H1 (cell line): ENCODE measurements at regions not wholly inside any gene's neighbourhood (a gene's known extent, or its start where the extent isn't known, plus 50 kb on each side); places are given as distances from the start of the nearest gene placed in this dataset.

Source experiments
- CTCF ChIA-PET: fragments of 300-600 bp; sonication (Branson Sonifier 250); formaldehyde crosslinking; loops from one replicate; lab custom pipeline; 2021; ENCODE audit not compliant: partially characterized antibody; lab: Charles Lee
- POLR2A ChIA-PET: fragments of 300-600 bp; sonication (Branson Sonifier 250); formaldehyde crosslinking; loops from one replicate; lab custom pipeline; 2021; ENCODE audit warnings: inconsistent platforms; ENCODE audit not compliant: partially characterized antibody; lab: Charles Lee
- DNase-seq, 2 experiments: peaks; one replicate each; pipeline versions ENCODE4 v3.0.0 to v3.0.0-alpha.2; 2010 to 2022; ENCODE audit warnings: low spot score in 2 of 2, low read depth in 1 of 2, mixed read lengths in 1 of 2
- FAIRE-seq: peaks from 2 replicates; lab custom pipeline; 2011; peaks lifted over from hg19 to GRCh38; lab: Jason Lieb, UNC
- H2AFZ ChIP-seq: 2 replicates; pipeline ENCODE4 v1.8.1; 2012; ENCODE audit warnings: low read length, inconsistent platforms
- H2AK5ac ChIP-seq: 2 replicates; pipeline ENCODE4 v1.6.1; 2013; ENCODE audit warnings: low read depth, low read length
- H2BK120ac ChIP-seq: replicated peaks from 2 replicates; pipeline ENCODE3; 2013; ENCODE audit warnings: low read depth, low read length, inconsistent platforms
- H2BK12ac ChIP-seq: 2 replicates; pipeline ENCODE4 v1.6.1; 2013; ENCODE audit warnings: low read depth, low read length
- H2BK15ac ChIP-seq: 2 replicates; pipeline ENCODE4 v1.6.1; 2013; ENCODE audit warnings: low read length
- H2BK20ac ChIP-seq: 2 replicates; pipeline ENCODE4 v1.6.1; 2013; ENCODE audit warnings: low read length
- H2BK5ac ChIP-seq: 2 replicates; pipeline ENCODE4 v1.6.1; 2013; ENCODE audit warnings: low read depth, low read length
- H3K14ac ChIP-seq: 2 replicates; pipeline ENCODE4 v1.6.1; 2013; ENCODE audit warnings: inconsistent platforms; ENCODE audit not compliant: insufficient read length
- H3K18ac ChIP-seq: 2 replicates; pipeline ENCODE4 v1.6.1; 2013; ENCODE audit warnings: low read length; ENCODE audit errors: extremely low read depth
- H3K23ac ChIP-seq: 2 replicates; pipeline ENCODE4 v1.6.1; 2013; ENCODE audit warnings: inconsistent platforms; ENCODE audit not compliant: insufficient read length
- H3K23me2 ChIP-seq: 2 replicates; pipeline ENCODE4 v1.6.1; 2013; ENCODE audit warnings: low read depth, low read length
- H3K27ac ChIP-seq: 2 replicates; pipeline ENCODE4 v1.6.1; 2011; ENCODE audit warnings: low read depth, low read length, inconsistent platforms
- H3K27me3 ChIP-seq, 4 experiments: replicated peaks in 1 of 4; 1 replicate in 1 of 4; 2 replicates in 3 of 4; pipeline versions ENCODE4 v1.6.1 to v1.8.1; 2011 to 2013; ENCODE audit warnings: low read length in 3 of 4, mild to moderate bottlenecking in 3 of 4, inconsistent platforms in 2 of 4, mixed read lengths in 2 of 4, moderate library complexity in 1 of 4; ENCODE audit not compliant: control insufficient read depth in 3 of 4, insufficient read depth in 3 of 4; ENCODE audit errors: extremely low read depth in 1 of 4
- H3K36me3 ChIP-seq, 4 experiments: 2 replicates each; pipeline versions ENCODE4 v1.6.1 to v1.8.1; 2011 to 2013; ENCODE audit warnings: mild to moderate bottlenecking in 4 of 4, low read length in 3 of 4, moderate library complexity in 2 of 4, control low read depth in 1 of 4, inconsistent platforms in 1 of 4; ENCODE audit not compliant: insufficient read depth in 4 of 4, control insufficient read depth in 2 of 4
- H3K4ac ChIP-seq: replicated peaks from 2 replicates; pipeline ENCODE3; 2013; ENCODE audit warnings: low read length, low read depth, mixed read lengths, inconsistent platforms; ENCODE audit not compliant: insufficient read length
- H3K4me1 ChIP-seq, 4 experiments: replicated peaks in 1 of 4; 1 replicate in 1 of 4; 2 replicates in 3 of 4; pipeline versions ENCODE4 v1.6.1 to v1.8.1; 2011 to 2013; ENCODE audit warnings: low read length in 3 of 4, inconsistent platforms in 2 of 4, mixed read lengths in 1 of 4; ENCODE audit not compliant: insufficient read depth in 4 of 4, control insufficient read depth in 3 of 4
- H3K4me2 ChIP-seq, 2 experiments: 2 replicates each; pipeline versions ENCODE4 v1.6.1 to v1.8.1; 2011 to 2013; ENCODE audit warnings: low read depth in 2 of 2, low read length in 2 of 2, control low read depth in 1 of 2, inconsistent platforms in 1 of 2, mild to moderate bottlenecking in 1 of 2; ENCODE audit not compliant: insufficient read depth in 1 of 2
- H3K4me3 ChIP-seq, 4 experiments: fragments of 200-600, 300-600 bp in 1 of 4; sonication (generic), shearing (Covaris generic), sonication (Bioruptor Twin) in 1 of 4; 2 replicates each; pipeline versions ENCODE4 v1.5.1 to v1.8.1; 2011 to 2016; ENCODE audit warnings: low read length in 4 of 4, low read depth in 3 of 4, control low read depth in 2 of 4, inconsistent platforms in 2 of 4, mild to moderate bottlenecking in 2 of 4, mixed read lengths in 1 of 4, moderate library complexity in 1 of 4; ENCODE audit not compliant: insufficient read depth in 2 of 4; ENCODE audit errors: extremely low read depth in 1 of 4
- H3K56ac ChIP-seq: replicated peaks from 2 replicates; pipeline ENCODE3; 2013; ENCODE audit warnings: low read depth, mild to moderate bottlenecking, mixed read lengths, low read length, inconsistent platforms; ENCODE audit not compliant: insufficient read length
- H3K79me1 ChIP-seq: 2 replicates; pipeline ENCODE4 v1.6.1; 2013; ENCODE audit warnings: low read depth, low read length, control low read depth
- H3K79me2 ChIP-seq, 2 experiments: 2 replicates each; pipeline versions ENCODE4 v1.6.1 to v1.8.1; 2012 to 2013; ENCODE audit warnings: low read length in 2 of 2, mild to moderate bottlenecking in 2 of 2, inconsistent platforms in 1 of 2; ENCODE audit not compliant: insufficient read depth in 2 of 2, control insufficient read depth in 1 of 2
- H3K9ac ChIP-seq, 4 experiments: replicated peaks in 1 of 4; 1 replicate in 1 of 4; 2 replicates in 3 of 4; pipeline versions ENCODE4 v1.6.1 to v1.8.1; 2011 to 2013; ENCODE audit warnings: low read depth in 3 of 4, low read length in 3 of 4, control low read depth in 2 of 4, mild to moderate bottlenecking in 2 of 4, moderate library complexity in 2 of 4, inconsistent platforms in 1 of 4; ENCODE audit errors: extremely low read depth in 1 of 4
- H3K9me3 ChIP-seq, 2 experiments: 2 replicates each; pipeline versions ENCODE4 v1.6.1 to v1.8.1; 2012 to 2013; ENCODE audit warnings: mild to moderate bottlenecking in 2 of 2, moderate library complexity in 2 of 2, control low read depth in 1 of 2, inconsistent platforms in 1 of 2, low read depth in 1 of 2, low read length in 1 of 2, mixed read lengths in 1 of 2; ENCODE audit not compliant: insufficient read depth in 2 of 2
- H4K20me1 ChIP-seq, 2 experiments: replicated peaks in 1 of 2; 2 replicates each; pipeline versions ENCODE3 to v1.8.1; 2011 to 2013; ENCODE audit warnings: inconsistent platforms in 2 of 2, low read length in 2 of 2, mild to moderate bottlenecking in 1 of 2; ENCODE audit not compliant: insufficient read depth in 2 of 2, control insufficient read depth in 1 of 2
- H4K5ac ChIP-seq: 2 replicates; pipeline ENCODE4 v1.6.1; 2013; ENCODE audit warnings: low read length, low read depth, mixed read lengths, inconsistent platforms; ENCODE audit not compliant: insufficient read length
- H4K8ac ChIP-seq: 2 replicates; pipeline ENCODE4 v1.8.0; 2013; ENCODE audit warnings: mild to moderate bottlenecking, moderate library complexity, low read length, inconsistent platforms; ENCODE audit not compliant: insufficient read depth; ENCODE audit errors: extremely low read depth
- H4K91ac ChIP-seq: replicated peaks from 2 replicates; pipeline ENCODE3; 2013; ENCODE audit warnings: low read length, mixed read lengths, inconsistent platforms; ENCODE audit not compliant: insufficient read length
- ATF2 ChIP-seq: IDR thresholded peaks from 2 replicates; pipeline ENCODE4 v1.6.1; 2012; ENCODE audit warnings: low read length, inconsistent platforms
- BACH1 ChIP-seq: IDR thresholded peaks from 2 replicates; pipeline ENCODE4 v1.6.1; 2012; ENCODE audit warnings: low read length, improper control_type of control experiment
- CREB1 ChIP-seq: IDR thresholded peaks from 2 replicates; pipeline ENCODE4 v1.6.1; 2012; ENCODE audit warnings: inconsistent platforms
- GTF2F1 ChIP-seq: IDR thresholded peaks from 2 replicates; pipeline ENCODE4 v1.6.1; 2012; ENCODE audit warnings: low read depth, low read length, improper control_type of control experiment, borderline replicate concordance
- WGBS, 2 experiments: shearing (Covaris generic) in 1 of 2; methylation state at CpG; one replicate each; pipeline versions ENCODE4 v1.1.6 to v1.1.7; 2013 to 2015; ENCODE audit warnings: low lambda C conversion rate in 2 of 2, mixed read lengths in 2 of 2, inconsistent platforms in 1 of 2, low coverage in 1 of 2, missing lambda C conversion rate in 1 of 2; ENCODE audit not compliant: insufficient replicate concordance in 2 of 2, insufficient coverage in 1 of 2, insufficient read length in 1 of 2; ENCODE audit errors: extremely low coverage in 1 of 2, missing lambda C conversion rate in 1 of 2; 5-methylcytosine and 5-hydroxymethylcytosine counted together

- CTCF ChIA-PET = interaction anchor here (0.6 to 1.0 kb wide), 3 partner anchors 207 to 223 kb away, joined by 3 read pairs; no protein-coding TSS in a partner anchor
- TF ChIP-seq ATF2 = no peak
- TF ChIP-seq GTF2F1 = no peak
- no peak for TF ChIP-seq BACH1
- TF ChIP-seq CREB1 = no peak
These were observed 262.4 kb upstream of the RMST start for GRCh38 chr12:97200181-97200580.

More at GRCh38 chr12:97200181-97200580, 262.4 kb upstream of the RMST start:
- Histone ChIP-seq H3K4ac (no peak overlapping the region), H2BK12ac (no peak overlapping the region), H2BK20ac (no peak overlapping the region), H2BK120ac (no peak overlapping the region), H3K4me1 (no peaks in the 10 kb centered on the region; a peak in 2 of 7 replicates), H3K9ac (no peak overlapping the region), H4K5ac (no peak overlapping the region), H3K27ac (no peak overlapping the region), H4K8ac (no peak overlapping the region), H3K79me2 (no peaks in the 10 kb centered on the region), H2AK5ac (no peak overlapping the region), H3K56ac (no peak overlapping the region), H2BK5ac (no peak overlapping the region), H4K91ac (no peak overlapping the region), H3K18ac (no peak overlapping the region), H3K36me3 (no peaks in the 10 kb centered on the region; a peak in 1 of 8 replicates), H3K9me3 (peaks cover 5 to 10% of the 10 kb centered on the region in 2 experiments; a peak in 2 of 4 replicates), H3K23ac (no peak overlapping the region), H2BK15ac (no peak overlapping the region), H3K79me1 (no peaks in the 10 kb centered on the region), H2AFZ (no peak overlapping the region), H3K27me3 (no peaks in the 10 kb centered on the region), H3K23me2 (no peaks in the 10 kb centered on the region), H3K4me3 (no peak overlapping the region), H4K20me1 (no peaks in the 10 kb centered on the region), H3K14ac (no peak overlapping the region), H3K4me2 (no peak overlapping the region)
- 88% methylated on average over 5 of the region's 5 CpGs; no CpG with 5 or more reads in 1 of the 2 experiments for WGBS, 2 experiments
- POLR2A ChIA-PET = interaction anchor here (1.3 kb wide), 1 partner anchor 32 kb away, joined by 3 read pairs; no protein-coding TSS in a partner anchor
- FAIRE-seq = no peak
- no peak for DNase-seq
